Spleen (tissue), 7 donors: ENCODE measurements at regions not wholly inside any gene's neighbourhood (a gene's known extent, or its start where the extent isn't known, plus 50 kb on each side); places are given as distances from the start of the nearest gene placed in this dataset.

Source experiments
- CTCF ChIP-seq, 11 experiments: fragments of 200-600 bp in 7 of 11; fragments of 450-650 bp in 4 of 11; sonication (generic) in 4 of 11; IDR thresholded peaks in 8 of 11; conservative IDR thresholded peaks in 3 of 11; 1 replicate in 7 of 11; 2 replicates in 4 of 11; pipeline versions ENCODE4 v1.4.0 to v1.8.0; 2016 to 2021; ENCODE audit warnings: antibody characterized with exemption in 11 of 11, inconsistent platforms in 4 of 11, mild to moderate bottlenecking in 1 of 11
- POLR2A ChIP-seq, 3 donors: fragments of 450-650 bp; IDR thresholded peaks; one replicate each; pipeline ENCODE4 v1.5.1; 2017; ENCODE audit warnings: antibody characterized with exemption in 3 of 3, mild to moderate bottlenecking in 1 of 3
- POLR2AphosphoS5 ChIP-seq, 3 donors: sonication (generic); formaldehyde crosslinking; IDR thresholded peaks; one replicate each; pipeline ENCODE4 v1.5.1; 2017; ENCODE audit warnings: antibody characterized with exemption in 3 of 3
- donor health status: DM: no; HTN: no; CAD: no; lungs with moderate emphysema.
- donor health status: DM: no; HTN: no; CAD: no.
- donor health status: DM: no; HTN: no; CAD: no.

- TF ChIP-seq POLR2AphosphoS5 (IDR thresholded peaks at IDR 0.05) (no peak), POLR2A (IDR thresholded peaks at IDR 0.05) (no peak), CTCF (IDR thresholded peaks at IDR 0.05 in 8 of 11, conservative IDR thresholded peaks at IDR 0.05 in 3 of 11) (no peak)
Observed at GRCh38 chr14:80078501-80078900, 132.8 kb downstream of the DIO2 start.
